ENCODE measurements at regions not wholly inside any gene's neighbourhood (a gene's known extent, or its start where the extent isn't known, plus 50 kb on each side); places are given as distances from the start of the nearest gene placed in this dataset.

- no peak for TF ChIP-seq ZNF462 (CRISPR knock-in tag; IDR thresholded peaks at IDR 0.05)
- no peak for TF ChIP-seq JUNB (IDR thresholded peaks at IDR 0.05; ENCODE audit: unreplicated experiment)
- TF ChIP-seq ZNF331 (CRISPR knock-in tag; IDR thresholded peaks at IDR 0.05; ENCODE audit: low read depth), result no peak
- TF ChIP-seq CREB1 (CRISPR knock-in tag; IDR thresholded peaks at IDR 0.05; ENCODE audit: low read depth), result no peak
These were observed 123.6 kb downstream of the IRX2 start (continued) for GRCh38 chr5:2627867-2628266.

GRCh38 chr5:2626572-2626971 is 124.9 kb downstream of the IRX2 start:
- H3K9me3 Mint-ChIP-seq, result no peaks in the 10 kb centered on the region
- Histone ChIP-seq H3F3A (replicated peaks; ENCODE audit: low read depth) (no peaks in the 10 kb centered on the region), H2AFZ (no peak overlapping the region), H3K9me2 (ENCODE audit: insufficient read depth) (no peaks in the 10 kb centered on the region), H3K36me3 (ENCODE audit: insufficient read depth) (no peaks in the 10 kb centered on the region), H3K27me3 (ENCODE audit: insufficient read depth) (no peaks in the 10 kb centered on the region), H4K20me1 (replicated peaks; ENCODE audit: insufficient read depth) (no peaks in the 10 kb centered on the region), H3K4me2 (no peak overlapping the region), H3K27ac (ENCODE audit: low read depth) (no peak overlapping the region), H3K79me2 (replicated peaks; ENCODE audit: insufficient read depth) (no peaks in the 10 kb centered on the region), H3K4me3 (no peak overlapping the region), H3K4me1 (ENCODE audit: insufficient read depth) (no peaks in the 10 kb centered on the region)
- H3K27me3 Mint-ChIP-seq (ENCODE audit: insufficient read depth, low read depth, poor library complexity), result peaks cover 3% of the 10 kb centered on the region
- DNase-seq (ENCODE audit: low spot score) (no peak), ATAC-seq (no peak)
- no peak overlapping the region for H3K27ac Mint-ChIP-seq
- H3K36me3 Mint-ChIP-seq (ENCODE audit: low read depth), result no peaks in the 10 kb centered on the region
- H3K4me1 Mint-ChIP-seq, result no peaks in the 10 kb centered on the region
- TF ChIP-seq CREB1 (CRISPR knock-in tag; IDR thresholded peaks at IDR 0.05; ENCODE audit: low read depth), result no peak
- no peak for TF ChIP-seq POLR2AphosphoS5 (IDR thresholded peaks at IDR 0.05; ENCODE audit: low read depth)
- no peak for TF ChIP-seq CTCF (conservative IDR thresholded peaks at IDR 0.05; ENCODE audit: low read depth in 2 of 2)
- no peak overlapping the region for H3K4me3 Mint-ChIP-seq

Measured in GM23338 (cell line).